Mammary epithelial cell (primary cell): ENCODE measurements at regions not wholly inside any gene's neighbourhood (a gene's known extent, or its start where the extent isn't known, plus 50 kb on each side); places are given as distances from the start of the nearest gene placed in this dataset.

Experiments
- EZH2 ChIP-seq: IDR thresholded peaks from 2 replicates; pipeline ENCODE4 v1.6.1; 2012; ENCODE audit warnings: low read length, inconsistent platforms, borderline replicate concordance
- TF ChIP-seq, protein P1 (sequence below), 2 donors: IDR thresholded peaks in 1 of 2; conservative IDR thresholded peaks in 1 of 2; 2 replicates each; pipeline ENCODE4 v1.5.1; 2011 to 2012; ENCODE audit warnings: inconsistent platforms in 2 of 2, low read length in 2 of 2, mild to moderate bottlenecking in 2 of 2, control low read depth in 1 of 2, low read depth in 1 of 2; ENCODE audit not compliant: insufficient read depth in 1 of 2; ENCODE audit errors: extremely low read depth in 1 of 2

DNA sequence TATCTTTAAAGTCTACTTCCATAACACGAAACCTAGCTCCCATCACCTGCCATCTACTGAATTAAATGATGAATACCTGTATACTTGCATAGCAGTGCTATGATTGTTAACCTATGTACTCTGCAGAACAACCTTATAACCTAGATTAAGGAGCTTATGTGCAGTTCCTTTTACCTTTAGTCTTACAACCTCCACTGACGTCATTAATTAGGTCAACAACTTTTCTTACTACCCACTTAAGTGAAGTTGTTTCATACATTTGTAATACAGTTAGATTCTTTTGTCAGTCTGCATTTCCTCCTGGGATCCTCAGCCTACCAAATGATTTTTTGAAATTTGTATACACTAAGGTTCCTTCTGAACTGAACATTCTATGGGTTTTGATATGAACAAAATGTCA lies 1082.3 kb downstream of the SUCLG1 start:
- TF ChIP-seq, protein P1, sequence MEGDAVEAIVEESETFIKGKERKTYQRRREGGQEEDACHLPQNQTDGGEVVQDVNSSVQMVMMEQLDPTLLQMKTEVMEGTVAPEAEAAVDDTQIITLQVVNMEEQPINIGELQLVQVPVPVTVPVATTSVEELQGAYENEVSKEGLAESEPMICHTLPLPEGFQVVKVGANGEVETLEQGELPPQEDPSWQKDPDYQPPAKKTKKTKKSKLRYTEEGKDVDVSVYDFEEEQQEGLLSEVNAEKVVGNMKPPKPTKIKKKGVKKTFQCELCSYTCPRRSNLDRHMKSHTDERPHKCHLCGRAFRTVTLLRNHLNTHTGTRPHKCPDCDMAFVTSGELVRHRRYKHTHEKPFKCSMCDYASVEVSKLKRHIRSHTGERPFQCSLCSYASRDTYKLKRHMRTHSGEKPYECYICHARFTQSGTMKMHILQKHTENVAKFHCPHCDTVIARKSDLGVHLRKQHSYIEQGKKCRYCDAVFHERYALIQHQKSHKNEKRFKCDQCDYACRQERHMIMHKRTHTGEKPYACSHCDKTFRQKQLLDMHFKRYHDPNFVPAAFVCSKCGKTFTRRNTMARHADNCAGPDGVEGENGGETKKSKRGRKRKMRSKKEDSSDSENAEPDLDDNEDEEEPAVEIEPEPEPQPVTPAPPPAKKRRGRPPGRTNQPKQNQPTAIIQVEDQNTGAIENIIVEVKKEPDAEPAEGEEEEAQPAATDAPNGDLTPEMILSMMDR (conservative IDR thresholded peaks at IDR 0.05 in 1 of 2, IDR thresholded peaks at IDR 0.05 in 1 of 2; ENCODE audit: extremely low read depth in 1 of 2, insufficient read depth in 1 of 2, low read depth in 1 of 2, low read length in 2 of 2) = no peak
- no peak for TF ChIP-seq EZH2
